ENCODE measurements at regions not wholly inside any gene's neighbourhood (a gene's known extent, or its start where the extent isn't known, plus 50 kb on each side); places are given as distances from the start of the nearest gene placed in this dataset.
"Not testable (repeated sequence)": the region's sequence is repeated elsewhere in the genome, so short reads cannot be mapped to it uniquely, and the experiment has no call there.

DNA sequence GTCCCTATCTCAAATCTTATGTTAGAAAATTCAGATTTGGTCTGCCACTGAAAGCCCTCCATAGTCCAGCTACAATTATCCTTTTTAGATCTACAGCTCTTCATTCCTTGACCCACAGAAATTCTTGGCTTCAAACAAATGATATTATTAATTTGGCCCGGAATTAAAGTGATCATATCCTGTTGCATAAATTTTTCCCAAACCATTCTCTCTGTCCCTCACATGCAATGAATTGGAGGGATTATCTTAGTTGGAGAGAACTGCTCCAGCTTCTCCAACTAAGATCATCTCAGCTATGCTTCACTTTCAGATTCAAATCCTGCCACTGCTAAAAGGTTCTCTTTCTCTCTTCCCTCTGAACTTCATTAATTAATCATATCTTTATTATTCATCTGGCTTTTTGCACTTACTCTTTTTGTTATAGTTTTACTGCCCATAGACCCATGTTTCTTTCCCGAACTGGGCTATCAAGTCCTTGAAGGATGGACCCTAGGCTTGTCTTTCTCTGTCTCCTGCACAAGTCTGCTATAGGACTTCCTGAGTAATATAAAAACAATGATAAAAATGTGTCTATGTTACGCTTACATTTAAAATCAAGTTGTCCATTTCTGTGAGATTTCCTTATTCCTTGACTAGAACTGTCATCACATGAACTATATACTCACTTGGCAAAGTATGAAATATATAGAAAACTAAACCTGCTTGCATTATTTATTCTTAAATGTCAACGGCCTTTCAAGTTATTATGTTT, 493.9 kb upstream of the MARCKS start:
- DNase-seq = no peak

DNA sequence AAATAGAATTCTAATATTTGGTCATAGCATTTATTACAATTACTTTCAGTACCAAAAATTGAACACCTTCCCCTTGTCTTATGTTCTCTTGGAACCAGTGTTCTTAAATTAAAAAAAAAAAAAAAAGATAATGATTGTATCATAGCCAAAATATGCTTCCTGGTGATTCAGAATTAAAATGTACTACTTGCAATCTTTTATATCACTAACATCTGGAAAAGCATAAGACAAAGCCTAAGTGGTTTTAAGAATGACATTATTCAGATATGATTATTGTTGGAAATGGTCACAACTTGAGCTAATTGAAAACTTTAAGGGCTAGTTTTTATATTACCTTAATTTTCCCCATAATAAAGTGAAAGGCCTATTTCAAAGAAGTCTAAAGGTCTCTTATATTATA, 493.3 kb upstream of the MARCKS start:
- no peak for DNase-seq

DNA sequence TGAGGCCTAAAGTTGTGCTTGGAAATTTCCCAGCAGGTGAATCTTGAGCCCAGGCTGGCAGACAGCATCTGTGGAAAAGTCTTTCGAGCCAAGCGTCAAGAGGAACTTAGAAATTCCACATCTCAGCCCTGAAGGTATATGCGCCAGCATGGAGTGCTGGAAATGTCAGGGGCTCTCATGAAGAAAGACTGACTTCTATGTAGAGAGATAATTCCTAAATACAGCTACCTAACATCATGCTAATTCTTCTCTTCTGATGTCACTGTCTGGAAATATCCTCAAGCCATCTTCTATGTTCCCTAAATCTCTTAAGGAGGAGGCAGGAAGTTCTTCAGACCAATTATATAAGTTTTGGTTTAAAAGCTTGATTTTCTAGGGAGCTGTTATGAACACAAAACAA, 492.4 kb upstream of the MARCKS start:
- peak; percentile 29 for DNase-seq

DNA sequence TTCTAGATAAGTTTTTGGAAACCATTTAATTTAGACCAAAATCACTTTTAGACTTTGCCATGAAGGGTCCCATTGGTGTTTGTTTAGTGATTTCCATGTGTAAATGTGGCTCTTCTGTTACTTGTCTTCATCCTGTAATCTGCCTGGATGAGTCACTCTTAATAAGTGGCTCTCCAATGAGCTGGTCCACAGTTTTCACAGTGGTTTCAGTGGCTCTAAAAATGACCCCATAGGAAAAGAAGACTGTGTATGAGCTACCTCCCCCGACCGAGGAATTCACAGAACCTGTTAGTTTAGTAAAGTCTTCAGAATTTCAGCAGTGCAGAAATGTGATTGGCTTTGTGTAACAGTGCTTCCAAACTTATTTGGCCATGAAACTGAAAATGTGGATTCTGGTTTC, 492.0 kb upstream of the MARCKS start:
- DNase-seq = peak; percentile 6

DNA sequence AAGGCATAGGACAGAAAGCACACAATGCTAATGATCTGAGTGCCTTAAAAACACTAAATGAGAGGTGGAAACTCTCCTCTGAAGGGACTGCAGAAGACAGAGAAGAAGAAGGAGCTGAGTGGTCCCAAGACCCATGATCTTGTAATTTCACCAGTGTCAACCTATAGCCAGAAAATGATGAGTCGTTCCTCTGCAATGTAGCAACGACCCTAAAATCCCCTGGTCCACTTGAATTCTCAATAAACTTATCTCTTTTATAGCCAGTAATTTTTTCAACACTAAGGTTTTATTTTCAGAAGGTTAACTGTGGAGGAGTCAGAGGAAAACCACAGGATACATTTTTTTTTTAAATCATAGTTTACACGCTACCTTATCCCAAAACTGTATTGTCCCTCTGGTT, 490.6 kb upstream of the MARCKS start:
- DNase-seq = no peak

DNA sequence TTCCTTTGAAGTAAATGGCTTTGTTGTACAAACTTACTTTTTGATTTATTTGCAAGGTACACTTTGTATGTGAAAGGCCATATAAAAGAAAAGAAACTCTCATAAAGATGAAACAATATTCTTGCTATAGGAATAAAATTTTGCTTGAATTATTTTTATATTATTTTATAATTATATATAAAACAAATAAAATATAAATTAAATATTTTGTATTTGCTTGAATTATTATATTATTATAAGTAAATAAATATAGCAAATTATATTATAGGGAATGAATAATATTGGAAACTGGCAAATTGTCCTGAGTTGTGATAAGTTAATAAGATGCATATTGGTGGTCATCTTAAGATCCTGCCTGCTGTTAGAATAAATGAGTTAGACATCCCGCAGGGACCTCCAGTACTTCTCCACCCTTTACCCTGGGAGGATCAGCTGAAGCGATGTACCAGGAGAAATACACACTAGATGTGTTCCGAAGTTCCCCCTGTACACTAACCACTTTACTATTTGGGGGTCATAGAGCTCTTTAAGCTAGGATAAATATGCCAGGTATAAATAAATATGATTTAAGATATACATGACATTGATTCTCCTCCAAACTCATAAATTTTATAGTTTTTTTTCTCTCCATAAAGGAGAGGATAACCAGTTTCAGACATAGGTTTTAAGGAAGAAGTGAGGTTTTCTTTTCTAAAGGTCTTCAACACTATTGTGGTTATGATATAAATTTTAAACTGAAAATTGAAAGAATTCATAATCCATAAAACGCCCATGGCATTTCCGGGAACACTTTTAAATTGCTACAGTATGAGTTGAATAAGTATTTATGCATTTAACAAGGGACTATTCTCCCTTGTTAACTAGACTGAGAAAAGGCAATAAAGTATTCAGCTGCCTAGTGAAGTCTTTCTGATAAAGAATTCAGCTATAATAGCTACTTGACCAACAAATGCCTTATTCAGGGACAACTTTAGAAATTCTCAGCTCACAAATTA, 486.3 kb upstream of the MARCKS start:
- DNase-seq = no peak

DNA sequence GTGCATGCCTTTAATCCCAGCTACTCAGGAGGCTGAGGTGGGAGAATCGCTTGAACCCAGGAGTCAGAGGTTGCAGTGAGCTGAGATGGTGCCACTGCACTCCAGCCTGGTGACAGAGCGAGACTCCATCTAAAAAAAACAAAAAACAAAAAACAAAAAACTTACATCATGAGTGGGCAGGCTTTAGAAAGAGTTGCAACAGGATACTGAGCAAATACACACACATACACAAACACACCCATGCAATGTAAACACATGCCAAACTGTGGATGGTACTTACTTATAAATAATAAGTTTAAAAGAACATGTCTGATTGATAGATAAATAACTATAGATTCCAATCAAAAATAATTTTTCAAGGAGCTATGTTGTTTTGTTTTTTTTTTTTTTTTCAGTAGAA, 481.7 kb upstream of the MARCKS start:
- not testable (repeated sequence) for DNase-seq

DNA sequence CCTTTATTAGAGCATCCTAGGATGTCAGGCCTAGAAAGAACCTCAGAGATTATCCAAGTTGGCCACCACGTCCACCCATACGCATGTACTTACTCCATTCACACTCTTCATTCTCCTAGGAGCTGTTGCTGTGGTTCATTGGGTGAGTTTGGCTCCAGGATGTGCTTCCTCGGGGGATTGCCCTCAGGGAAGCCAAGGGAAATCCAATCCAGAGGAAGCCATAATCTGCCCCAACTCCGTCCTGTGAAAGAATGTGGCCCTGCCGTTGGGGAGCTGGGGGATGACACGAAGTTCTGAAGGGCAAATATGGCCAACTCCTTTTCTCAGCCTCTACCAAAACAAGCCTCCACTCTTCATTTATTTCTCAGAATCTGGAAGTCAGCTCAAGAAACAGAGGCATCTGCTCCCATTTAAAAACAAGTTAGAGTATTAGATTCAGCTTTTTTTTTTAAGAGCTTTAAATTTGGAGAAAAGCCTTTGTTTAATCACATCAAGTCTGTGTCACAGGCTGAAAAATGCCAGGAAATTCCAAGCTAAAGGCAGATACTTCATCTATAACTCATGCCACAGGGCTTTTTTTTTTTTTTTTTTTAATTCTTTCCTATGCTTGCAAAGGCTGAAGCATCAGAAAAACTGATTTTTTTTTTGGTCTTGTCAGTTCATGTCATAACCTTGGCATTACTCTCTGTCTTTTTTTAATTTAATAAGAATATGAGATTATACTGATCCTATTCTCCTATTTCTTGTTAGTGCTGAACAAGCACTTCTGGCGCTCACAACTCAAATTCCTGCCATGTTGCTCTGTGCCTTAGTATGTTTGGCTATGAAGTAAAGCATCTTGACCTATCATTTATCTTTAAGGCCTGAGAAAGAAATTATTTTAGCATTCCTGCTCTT, 480.9 kb upstream of the MARCKS start:
- peak; percentile 43 for DNase-seq

DNA sequence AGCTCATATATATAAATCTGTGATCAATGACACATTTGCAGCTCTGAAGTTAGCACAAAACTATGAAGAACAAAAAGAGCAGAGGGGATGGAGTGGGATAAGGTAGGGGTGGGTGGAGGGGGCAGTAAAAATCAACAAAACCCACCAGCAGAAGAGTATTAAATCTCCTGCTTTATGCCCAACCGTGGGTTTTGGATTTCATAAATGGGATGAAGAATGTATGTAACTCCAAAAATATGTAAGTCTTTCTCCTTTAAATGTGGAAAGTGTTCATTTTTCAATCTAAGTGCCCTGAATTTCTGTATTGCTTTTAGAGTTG, 480.3 kb upstream of the MARCKS start:
- no peak for DNase-seq

DNA sequence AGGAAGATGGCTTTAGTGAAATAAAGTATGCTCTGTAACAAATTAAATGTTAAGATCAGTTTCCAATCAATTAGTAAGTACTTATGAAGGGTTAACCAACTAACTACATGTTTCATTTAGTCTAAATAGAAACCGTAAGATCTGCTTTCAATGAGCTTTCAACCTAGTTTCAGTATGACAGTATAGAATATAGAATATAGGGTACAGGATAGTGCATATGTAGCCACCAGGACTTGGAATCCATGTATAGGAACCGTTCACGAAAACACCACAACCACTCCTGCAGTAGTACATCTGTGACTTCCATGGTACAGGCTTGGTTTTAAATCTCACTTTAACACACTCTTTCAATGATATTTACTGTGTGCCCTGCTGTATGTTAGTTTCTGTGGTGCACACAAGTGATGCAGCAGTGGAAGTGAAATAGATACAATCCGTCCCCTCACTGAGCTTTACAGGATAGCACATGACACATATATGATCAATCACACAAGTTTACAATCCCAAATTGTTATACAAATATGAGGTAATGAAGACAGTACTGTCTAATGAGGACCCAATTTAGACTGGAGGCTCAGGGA, 479.7 kb upstream of the MARCKS start:
- DNase-seq = no peak

DNA sequence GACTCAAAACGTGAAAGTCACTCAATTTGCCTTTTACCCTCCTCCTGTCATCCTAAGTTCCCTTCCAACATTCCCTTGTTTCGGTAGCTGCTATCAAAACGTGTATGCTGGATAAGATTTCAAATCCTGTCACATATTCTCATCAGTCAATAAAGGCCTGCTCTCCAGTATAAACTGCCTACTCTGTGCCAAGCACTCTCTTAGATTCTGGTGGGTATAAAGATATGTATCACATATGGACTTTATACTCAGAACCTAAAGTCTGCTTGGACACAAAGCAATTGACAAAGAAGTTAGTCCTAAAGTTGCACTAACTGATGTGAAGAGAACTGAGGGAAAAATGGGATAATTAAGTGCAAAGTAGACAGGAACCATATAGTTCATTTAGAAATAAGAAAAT, 476.6 kb upstream of the MARCKS start:
- no peak for DNase-seq

DNA sequence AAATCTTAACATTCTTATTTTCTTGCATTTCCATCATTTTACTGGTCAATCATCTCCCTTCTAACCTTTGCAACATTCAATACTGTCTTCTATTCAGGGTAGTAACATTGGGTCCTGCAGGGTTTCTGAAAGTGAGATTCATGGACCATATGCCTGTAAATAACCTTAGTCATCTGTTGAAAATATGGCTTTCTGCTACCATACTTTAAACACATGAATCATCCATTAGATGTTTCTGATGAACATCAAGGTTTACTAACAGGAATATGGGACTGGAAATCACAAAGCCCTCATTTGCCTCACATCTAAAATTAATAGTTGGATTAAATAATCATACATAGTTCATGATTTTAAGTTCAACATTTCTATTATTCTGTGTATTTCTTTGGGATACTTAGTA, 475.9 kb upstream of the MARCKS start:
- DNase-seq = peak; percentile 18

DNA sequence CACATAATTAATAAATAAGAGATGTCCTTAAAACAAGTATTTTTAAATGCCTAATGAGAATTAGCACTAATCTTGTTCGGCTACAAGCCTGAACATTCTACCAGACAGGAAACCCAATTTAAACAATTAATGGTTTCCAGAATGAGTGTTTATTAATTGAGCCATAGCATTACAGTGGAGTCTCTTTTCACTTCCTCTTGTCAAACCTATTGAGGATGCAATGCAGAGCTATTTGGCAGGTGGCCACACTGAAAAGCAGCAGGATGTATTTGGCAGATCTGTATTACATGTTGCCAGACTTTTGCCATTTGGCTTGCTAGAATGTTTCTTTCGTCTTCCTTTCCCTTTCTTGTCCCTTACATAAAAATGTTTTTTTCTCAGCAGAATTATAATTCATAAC, 475.2 kb upstream of the MARCKS start:
- peak; percentile 73 for DNase-seq

DNA sequence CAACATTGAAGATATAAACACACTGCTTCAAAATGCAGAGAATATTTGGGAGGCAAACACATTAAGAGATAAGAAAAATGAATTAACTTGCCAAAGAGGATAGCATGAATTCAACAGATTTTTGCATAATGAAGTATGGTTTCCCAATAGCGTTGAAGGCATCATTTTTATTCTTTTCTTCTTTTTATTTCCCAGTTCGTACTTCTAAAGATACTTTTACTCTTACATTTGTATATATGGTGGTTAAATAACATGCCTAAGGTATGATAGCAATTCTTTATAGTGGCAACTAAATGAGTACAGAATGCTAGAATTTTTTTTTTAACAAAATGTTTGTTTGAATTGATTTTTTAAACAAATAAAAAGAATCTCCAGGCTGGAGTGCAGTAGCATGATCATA, 473.4 kb upstream of the MARCKS start:
- no peak for DNase-seq

DNA sequence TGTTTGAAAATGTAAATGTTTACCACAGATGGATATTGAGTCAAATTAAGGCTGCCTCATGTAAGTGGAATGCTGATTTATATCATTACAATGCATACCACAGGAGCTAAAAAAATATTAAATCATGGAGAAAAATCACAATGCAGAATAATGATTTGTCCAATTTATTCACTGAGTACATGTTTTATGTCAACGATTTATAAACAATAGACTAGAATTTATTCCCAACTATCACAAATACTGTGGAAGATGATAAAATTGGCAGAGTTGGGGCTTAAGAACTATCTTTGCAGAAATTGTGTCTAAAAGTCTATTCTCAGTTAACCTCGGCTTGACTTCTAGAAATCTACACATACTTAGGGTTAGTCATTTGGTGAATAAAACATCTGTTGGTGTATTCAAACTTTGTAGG, 472.1 kb upstream of the MARCKS start:
- peak; percentile 25 for DNase-seq

DNA sequence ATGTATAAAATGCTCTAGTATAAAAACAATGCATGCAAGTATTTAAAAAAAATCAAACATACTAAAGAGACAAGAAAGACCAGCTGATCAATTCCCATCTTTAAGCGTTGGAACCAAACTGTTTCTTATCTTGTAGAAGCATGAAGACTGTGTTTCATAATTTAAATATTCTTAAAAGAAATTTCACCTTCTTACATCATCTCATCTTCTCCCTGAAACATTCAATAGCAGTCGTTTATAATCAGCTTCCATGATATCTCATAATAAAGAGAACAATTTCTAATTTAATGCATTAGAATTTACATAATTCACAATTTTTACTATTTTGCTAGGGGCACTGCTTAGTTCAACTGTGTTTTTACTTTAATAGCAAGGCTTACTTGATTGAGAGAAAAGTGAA, 468.1 kb upstream of the MARCKS start:
- no peak for DNase-seq

DNA sequence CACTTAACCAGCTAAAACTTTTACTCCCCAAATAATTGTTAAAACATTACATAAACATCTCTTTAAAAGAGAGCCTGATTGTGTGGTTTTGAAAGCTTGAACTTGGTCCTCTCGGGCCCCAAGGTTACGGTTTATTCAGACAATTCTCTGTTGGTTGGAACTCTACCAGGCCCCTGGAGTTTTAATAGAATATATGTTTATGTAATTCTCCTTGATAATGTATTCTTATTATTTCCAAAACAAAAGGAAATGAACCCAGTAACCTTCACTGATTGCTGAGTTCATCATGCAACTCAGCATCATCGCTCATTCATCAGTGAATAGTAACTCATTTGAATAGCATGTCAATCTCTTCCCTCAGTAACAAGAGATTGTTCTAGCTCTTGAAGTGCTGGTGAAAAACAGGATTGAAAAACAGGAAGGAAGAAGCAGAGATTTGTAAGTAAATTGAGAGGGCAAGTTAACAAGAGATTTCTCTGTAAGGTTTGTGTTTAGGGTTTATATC, 464.5 kb upstream of the MARCKS start:
- no peak for DNase-seq

DNA sequence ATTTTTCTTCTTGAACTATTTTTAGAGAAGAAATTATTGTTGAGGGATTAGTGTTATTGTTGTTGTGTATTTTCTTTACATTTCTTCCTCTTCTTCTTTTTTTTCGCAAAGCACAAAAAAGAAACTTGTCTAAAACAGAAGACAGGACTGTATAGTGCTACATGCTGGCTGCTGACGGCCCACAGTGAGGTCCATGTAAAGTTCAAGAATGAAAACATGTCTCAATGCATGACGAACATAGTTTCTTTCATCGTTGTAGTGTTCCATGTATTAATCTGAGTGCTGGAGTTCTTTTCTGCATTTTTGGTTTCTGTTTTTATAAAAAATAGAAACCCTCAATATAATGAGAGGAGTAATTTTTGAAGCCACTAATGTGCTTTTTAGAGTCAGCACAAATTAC, 462.9 kb upstream of the MARCKS start:
- DNase-seq = no peak

DNA sequence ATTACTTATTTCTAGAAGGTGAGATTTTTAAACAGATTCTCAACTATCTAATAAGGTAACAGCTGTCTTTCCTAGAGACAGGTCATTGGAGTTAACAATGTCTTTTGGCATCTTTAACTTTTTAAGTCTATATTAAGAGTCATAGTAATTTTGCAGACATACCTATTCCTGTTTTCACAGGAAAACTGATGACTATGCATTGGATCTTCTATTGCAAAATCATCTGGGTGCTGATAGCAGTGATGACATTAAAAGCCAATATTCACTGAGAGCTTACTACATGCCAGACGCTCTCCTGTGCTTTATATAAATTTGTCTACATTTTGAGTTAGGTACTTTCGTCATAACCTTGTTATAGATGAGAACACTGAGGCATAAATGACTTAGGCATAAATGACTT, 462.4 kb upstream of the MARCKS start:
- DNase-seq = no peak

DNA sequence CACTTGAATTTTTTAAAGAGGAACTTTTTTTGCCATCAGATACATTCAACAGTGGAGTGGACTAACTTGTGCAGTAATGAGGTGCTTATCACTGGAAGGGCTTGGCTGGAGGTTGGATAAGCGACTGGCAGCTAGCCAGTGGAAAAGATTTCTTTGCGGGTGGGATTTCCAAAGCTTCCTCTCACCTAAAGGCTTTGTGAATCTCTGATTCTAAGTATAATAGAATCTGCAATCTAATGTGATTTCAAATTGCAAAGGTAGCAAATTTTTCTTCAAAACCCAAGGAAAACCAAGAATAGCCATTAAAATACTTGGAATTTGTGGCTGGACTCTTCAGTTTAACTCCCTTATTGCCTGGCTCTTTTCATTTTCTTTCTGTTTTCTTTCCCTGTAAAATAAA, 460.4 kb upstream of the MARCKS start:
- DNase-seq = peak; percentile 58

DNA sequence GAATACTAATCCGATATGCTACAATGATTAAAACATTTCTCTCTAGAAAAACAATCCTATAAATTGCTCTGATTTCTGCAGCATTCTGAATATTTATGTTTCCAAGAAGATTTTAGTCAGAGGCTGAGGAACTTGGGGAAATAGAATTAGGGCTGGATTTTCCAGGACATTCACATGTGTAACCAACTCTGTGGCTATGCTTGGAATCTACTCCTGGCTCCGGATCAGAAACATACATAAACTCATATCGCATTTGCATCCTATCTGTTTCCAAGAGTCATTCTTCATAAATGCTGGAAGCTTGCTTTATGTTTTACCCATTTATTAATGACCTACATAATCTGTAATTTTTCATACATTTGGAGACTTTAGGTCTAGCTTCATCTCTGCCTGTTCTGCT, 459.9 kb upstream of the MARCKS start:
- peak; percentile 70 for DNase-seq

DNA sequence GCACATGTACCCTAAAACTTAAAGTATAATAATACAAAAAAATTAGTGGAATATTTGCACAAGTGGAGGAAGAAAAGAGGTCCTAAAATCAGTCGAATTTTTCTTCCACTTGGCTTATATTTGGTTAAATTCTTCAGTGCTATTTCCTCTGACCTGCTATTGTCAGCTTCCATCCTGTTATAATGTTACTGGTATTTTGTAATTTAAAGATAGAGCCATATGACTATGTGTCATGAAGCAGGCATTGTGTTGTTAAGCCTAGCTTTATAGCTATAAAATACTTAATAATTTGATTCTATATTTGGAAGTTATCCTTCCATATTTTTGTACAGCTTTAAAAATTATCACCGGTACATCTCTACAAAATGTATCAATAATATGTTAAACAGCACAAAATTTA, 455.9 kb upstream of the MARCKS start:
- DNase-seq = no peak

DNA sequence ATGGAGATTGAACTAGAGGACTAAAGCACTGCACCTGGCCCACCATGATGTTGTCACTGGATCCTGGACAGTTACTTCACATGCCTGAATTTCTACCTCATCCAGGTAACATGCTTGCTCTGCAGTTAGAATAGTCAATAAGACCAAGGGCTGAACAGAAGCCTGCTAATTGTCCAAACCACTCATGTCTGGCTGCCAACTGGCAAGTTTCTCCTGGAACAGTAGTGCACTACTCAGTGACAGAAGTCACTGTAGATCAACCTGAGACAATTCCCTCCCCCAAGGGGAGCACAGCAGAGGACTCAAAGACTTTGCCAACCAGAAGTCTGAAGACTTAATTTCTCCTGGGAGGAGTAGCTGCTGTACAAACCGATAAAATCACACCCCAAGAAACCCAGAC, 454.6 kb upstream of the MARCKS start:
- no peak for DNase-seq
